Skeletal muscle satellite cell (primary cell): ENCODE measurements at regions not wholly inside any gene's neighbourhood (a gene's known extent, or its start where the extent isn't known, plus 50 kb on each side); places are given as distances from the start of the nearest gene placed in this dataset.

Experiments
- H3K27me3 ChIP-seq: 2 replicates; pipeline ENCODE4 v1.7.0; 2013; ENCODE audit warnings: low read length; ENCODE audit not compliant: control insufficient read depth, insufficient read depth
- H3K36me3 ChIP-seq: 2 replicates; pipeline ENCODE4 v1.7.0; 2013; ENCODE audit warnings: mild to moderate bottlenecking, control low read depth, low read length; ENCODE audit not compliant: insufficient read depth
- H3K4me1 ChIP-seq: 2 replicates; pipeline ENCODE4 v1.7.0; 2013; ENCODE audit warnings: low read length; ENCODE audit not compliant: control insufficient read depth, insufficient read depth
- H3K4me2 ChIP-seq: 2 replicates; pipeline ENCODE4 v1.7.0; 2013; ENCODE audit warnings: mild to moderate bottlenecking, low read length
- H3K4me3 ChIP-seq: 2 replicates; pipeline ENCODE4 v1.7.0; 2013; ENCODE audit warnings: low read length
- H3K9ac ChIP-seq: 2 replicates; pipeline ENCODE4 v1.7.0; 2013; ENCODE audit warnings: mild to moderate bottlenecking, low read depth, low read length, moderate library complexity
- H3K9me3 ChIP-seq: replicated peaks from 2 replicates; pipeline ENCODE4 v1.7.0; 2013; ENCODE audit warnings: mild to moderate bottlenecking, control low read depth, low read length

DNA sequence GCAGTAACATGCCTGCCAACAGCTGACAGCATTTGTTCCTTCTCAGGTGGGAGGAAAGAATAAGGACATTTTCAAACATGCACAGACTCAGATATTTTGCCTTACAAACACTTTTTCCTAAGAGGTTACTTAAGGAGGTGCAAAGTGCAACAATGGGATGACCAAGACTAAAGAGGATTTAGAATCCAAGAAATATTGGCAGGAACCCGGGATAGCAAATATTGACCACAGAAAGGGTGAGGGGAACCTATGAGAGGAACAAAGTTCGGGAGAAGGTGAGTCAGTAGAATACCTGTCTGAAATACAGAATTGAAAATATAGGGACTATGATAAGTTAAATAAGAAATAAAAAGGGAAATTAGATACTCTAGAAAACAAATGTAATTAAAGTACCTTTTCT lies 321.9 kb upstream of the EMCN start:
- H3K4me3 ChIP-seq = no peak overlapping the region
- no peaks in the 10 kb centered on the region for H3K27me3 ChIP-seq
- no peak overlapping the region for H3K9ac ChIP-seq
- H3K36me3 ChIP-seq = no peaks in the 10 kb centered on the region
- no peaks in the 10 kb centered on the region for H3K4me1 ChIP-seq
- no peaks in the 10 kb centered on the region for H3K9me3 ChIP-seq
- H3K4me2 ChIP-seq = no peak overlapping the region

DNA sequence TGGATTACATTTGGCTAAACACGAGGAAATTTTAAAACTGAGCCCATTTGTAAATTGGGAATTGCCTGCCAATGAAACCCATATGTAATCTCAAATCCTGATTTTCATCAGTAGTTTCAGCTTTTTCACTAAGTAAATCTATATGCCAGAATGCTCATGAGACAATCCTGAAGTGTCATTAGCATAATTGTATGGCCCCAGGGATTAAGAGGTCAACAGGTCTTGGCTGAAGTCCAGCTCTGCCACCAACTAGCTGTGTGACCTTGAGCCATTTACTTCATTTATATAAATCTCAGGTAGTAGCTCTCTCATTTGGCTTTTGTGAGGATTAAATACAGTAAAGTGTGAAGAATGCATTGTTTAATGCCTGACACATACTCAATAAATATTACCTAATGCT lies 320.5 kb upstream of the EMCN start:
- Histone ChIP-seq H3K4me1 (no peaks in the 10 kb centered on the region), H3K9me3 (no peaks in the 10 kb centered on the region), H3K4me3 (no peak overlapping the region), H3K27me3 (no peaks in the 10 kb centered on the region), H3K36me3 (no peaks in the 10 kb centered on the region), H3K9ac (no peak overlapping the region), H3K4me2 (no peak overlapping the region)

DNA sequence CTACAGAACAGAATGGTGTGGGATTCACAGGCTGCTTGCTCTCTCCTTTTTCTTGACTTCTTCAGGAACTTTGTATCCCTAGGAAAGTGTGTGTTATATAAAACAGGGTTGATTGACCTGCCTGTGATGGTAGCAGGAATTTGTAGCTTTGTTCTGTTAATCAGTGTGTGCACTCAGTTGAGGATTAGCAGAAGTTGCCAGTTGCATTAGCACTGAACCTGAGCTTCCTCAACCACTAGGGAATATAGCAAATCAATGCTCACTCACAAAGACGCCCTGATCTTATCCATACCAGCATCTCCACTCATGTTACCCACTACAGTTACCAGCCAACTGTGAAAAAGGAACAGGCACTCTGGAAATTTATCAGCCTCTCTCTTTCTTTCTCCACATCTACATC lies 319.1 kb upstream of the EMCN start:
- Histone ChIP-seq H3K9me3 (no peaks in the 10 kb centered on the region), H3K36me3 (no peaks in the 10 kb centered on the region), H3K4me1 (no peaks in the 10 kb centered on the region), H3K9ac (no peak overlapping the region), H3K4me3 (no peak overlapping the region), H3K27me3 (no peaks in the 10 kb centered on the region), H3K4me2 (no peak overlapping the region)

DNA sequence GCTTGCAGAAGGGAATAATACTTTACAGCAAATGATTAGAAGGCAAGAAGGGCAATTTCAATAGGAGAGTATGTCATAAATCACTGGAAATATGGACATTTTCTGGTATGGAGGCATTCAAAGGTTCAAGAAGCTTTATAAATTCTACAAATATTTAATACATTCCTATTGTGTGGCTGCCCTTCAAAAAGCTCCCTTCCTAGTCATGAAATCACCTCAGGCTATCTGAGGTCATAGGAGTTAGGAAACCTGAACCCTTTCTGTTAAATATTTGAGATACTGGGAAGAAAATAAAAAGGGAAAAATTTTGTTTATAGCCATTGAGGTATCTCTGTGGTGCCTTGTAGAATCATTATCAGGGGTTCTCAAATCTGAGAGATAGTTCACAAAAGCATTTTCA lies 316.8 kb upstream of the EMCN start:
- Histone ChIP-seq H3K36me3 (no peaks in the 10 kb centered on the region), H3K9ac (no peak overlapping the region), H3K27me3 (no peaks in the 10 kb centered on the region), H3K4me2 (no peak overlapping the region), H3K4me3 (no peak overlapping the region), H3K4me1 (no peaks in the 10 kb centered on the region), H3K9me3 (no peaks in the 10 kb centered on the region)

DNA sequence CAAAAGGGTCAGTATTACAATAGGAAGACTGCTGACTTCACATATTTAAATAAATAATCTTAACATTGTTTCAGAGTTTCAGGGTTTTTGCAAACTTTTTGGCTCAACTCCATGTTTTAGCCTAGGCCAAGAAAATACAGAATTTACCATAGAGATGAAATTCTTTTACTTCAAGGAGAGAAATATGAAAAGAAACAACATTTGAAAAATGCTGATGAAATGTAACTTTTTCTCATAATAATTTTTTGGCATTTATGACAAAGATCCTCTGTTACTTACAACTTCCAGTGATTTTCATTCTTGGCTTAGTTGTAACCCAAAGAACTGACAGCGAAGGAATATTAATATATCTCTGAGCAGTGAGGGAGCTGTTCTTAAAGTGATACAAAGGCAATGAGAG lies 316.1 kb upstream of the EMCN start:
- no peaks in the 10 kb centered on the region for H3K36me3 ChIP-seq
- no peaks in the 10 kb centered on the region for H3K9me3 ChIP-seq
- H3K9ac ChIP-seq = no peak overlapping the region
- no peaks in the 10 kb centered on the region for H3K4me1 ChIP-seq
- no peak overlapping the region for H3K4me2 ChIP-seq
- H3K27me3 ChIP-seq = no peaks in the 10 kb centered on the region
- H3K4me3 ChIP-seq = no peak overlapping the region

DNA sequence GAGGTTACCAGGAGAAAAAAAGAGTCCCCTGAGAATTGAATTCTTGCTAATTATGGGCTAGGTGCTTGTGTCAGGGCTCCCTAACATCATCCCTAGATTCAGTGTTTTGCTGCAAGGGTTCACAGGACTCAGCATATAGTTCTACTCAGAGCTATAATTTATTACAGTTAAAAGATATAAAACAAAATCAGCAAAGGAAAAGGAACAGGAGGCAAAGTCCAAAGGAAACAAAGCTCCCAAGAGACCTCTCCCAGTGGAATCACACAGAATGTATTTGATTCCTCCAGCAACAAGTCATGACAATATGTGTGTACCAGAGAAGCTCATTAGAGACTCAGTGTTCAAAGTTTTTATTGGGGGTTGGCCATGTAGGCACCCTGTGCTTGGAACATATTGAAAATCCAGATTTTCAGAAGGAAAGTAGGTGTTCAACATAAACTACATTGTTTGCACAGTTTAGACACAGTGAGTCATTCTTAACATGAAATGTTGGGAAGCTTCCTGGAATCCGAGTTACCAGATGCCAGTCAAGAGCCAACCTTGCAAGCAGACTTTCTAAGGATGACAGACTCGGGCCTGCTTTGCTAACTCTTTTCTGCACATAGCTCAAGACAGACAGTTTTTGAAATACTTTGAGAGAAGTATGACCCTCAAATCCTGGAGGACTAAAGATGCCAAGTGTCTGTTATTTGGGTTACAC lies 311.3 kb upstream of the EMCN start:
- H3K4me2 ChIP-seq = no peak overlapping the region
- H3K9me3 ChIP-seq = no peaks in the 10 kb centered on the region
- H3K36me3 ChIP-seq = no peaks in the 10 kb centered on the region
- no peak overlapping the region for H3K4me3 ChIP-seq
- H3K4me1 ChIP-seq = no peaks in the 10 kb centered on the region
- no peaks in the 10 kb centered on the region for H3K27me3 ChIP-seq
- H3K9ac ChIP-seq = no peak overlapping the region

DNA sequence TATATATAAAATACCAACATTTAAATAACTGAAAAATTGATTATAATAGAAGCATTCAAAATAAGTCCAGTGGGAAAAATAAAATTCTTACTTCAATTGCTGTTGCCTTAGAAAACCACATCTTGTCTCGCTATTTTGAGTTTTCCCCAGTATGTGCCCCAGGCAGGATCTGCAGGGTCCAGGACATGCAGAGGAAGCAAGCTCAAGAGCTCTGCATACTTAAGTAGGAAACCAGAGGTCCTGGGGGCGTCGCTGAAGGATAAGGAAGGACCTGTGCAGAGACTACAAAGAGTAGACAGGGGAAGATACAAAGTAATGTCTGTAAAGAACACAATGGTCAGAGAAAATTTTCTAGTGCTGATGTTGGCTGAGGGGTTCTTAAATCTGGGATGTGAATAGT lies 310.5 kb upstream of the EMCN start:
- H3K4me1 ChIP-seq = peaks cover 2% of the 10 kb centered on the region
- no peak overlapping the region for H3K9ac ChIP-seq
- H3K36me3 ChIP-seq = no peaks in the 10 kb centered on the region
- no peak overlapping the region for H3K4me3 ChIP-seq
- no peak overlapping the region for H3K4me2 ChIP-seq
- H3K9me3 ChIP-seq = no peaks in the 10 kb centered on the region
- no peaks in the 10 kb centered on the region for H3K27me3 ChIP-seq

DNA sequence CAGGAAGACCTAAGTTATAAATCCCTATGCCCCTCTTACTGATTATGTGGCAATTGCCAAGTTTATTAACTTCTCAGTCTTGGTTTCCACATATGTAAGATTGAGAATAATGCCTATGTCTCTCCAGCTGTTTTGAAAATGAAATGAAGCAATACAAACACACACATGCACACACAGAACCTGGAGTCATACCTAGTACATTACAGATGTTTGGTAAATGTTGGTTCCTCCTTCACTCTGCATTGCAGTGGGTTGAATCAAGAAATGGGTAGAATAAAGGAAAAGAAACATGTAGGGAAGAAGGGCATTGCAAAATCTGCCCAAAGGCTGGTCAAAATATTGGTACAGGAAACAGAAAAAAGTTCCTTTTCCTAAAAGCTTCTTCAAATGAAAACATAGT lies 309.9 kb upstream of the EMCN start:
- Histone ChIP-seq H3K36me3 (no peaks in the 10 kb centered on the region), H3K27me3 (no peaks in the 10 kb centered on the region), H3K9ac (no peak overlapping the region), H3K9me3 (no peaks in the 10 kb centered on the region), H3K4me3 (no peak overlapping the region), H3K4me2 (no peak overlapping the region), H3K4me1 (peaks cover 5% of the 10 kb centered on the region)

DNA sequence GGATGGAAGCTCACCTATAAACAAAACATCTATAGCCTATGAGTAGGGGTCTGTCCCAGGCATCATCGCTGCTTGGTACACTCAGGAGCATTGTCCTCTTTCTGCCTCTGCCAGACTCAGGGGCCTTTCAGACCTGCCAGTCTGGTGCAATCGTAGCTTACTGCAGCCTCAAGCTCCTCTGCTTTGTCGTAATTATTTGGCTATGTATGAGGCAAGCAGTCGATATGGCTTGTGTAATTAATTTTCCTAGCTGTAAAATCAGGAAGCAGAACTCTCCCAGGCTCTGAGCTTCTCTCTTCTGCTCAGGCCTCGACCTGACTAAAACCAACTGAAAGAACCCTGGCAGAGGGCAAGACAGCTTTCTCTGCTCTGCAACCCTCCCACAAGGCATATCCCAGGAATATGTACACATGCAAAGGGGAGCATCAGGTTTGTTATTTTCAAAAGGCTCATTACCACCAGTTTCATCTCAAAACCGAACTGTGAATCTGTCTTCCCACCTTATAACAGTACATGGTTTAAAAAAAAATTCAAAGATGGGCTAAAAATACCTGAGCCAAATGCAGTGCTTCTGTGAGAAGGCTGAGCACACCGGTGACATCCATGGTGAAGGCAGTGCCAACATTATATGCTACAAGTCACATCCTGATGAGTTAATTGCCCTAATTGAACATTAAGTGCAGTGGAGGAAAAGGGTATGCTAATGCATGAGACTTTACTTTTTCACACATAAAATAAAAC lies 309.2 kb upstream of the EMCN start:
- H3K9ac ChIP-seq = no peak overlapping the region
- H3K9me3 ChIP-seq = no peaks in the 10 kb centered on the region
- H3K36me3 ChIP-seq = no peaks in the 10 kb centered on the region
- H3K27me3 ChIP-seq = no peaks in the 10 kb centered on the region
- peaks cover 5% of the 10 kb centered on the region for H3K4me1 ChIP-seq
- no peak overlapping the region for H3K4me3 ChIP-seq
- H3K4me2 ChIP-seq = no peak overlapping the region

DNA sequence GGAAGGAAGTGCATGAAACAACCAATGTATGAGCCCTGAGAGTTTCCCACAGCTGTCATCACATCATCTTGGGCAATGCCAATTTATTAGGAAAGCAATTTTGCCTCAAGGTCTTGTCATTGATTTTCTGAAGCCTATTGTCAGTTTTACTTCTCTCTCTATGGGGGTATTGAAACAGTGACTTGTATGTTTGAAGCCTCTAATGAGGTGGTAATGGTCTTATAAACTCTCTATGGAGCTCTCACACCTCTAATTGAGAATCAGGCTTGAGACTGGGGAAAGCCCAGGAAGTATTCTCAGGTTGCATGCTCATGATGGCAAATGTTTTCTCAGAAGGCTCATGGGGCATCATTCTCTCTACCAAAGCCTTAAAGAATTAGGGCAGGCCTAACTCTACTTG lies 308.2 kb upstream of the EMCN start:
- Histone ChIP-seq H3K9me3 (no peaks in the 10 kb centered on the region), H3K9ac (no peak overlapping the region), H3K4me1 (peaks cover 5% of the 10 kb centered on the region), H3K4me3 (no peak overlapping the region), H3K36me3 (no peaks in the 10 kb centered on the region), H3K27me3 (no peaks in the 10 kb centered on the region), H3K4me2 (no peak overlapping the region)

DNA sequence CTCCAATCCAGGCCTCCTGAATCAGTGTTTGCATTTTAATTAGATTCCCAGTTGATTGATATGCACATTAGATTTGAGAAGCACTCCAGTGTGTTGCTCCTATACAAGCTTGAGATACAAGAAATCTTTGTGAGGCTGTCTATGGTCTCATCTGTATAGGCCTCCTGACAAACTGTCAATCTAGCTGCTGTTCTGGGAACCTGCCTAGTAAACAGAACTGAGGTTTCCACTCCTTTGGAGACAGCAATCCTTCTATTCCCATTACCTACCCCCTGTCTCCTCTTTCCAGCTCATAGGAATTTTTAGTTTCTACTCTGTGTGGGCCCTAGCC lies 306.1 kb upstream of the EMCN start:
- H3K9ac ChIP-seq = no peak overlapping the region
- no peak overlapping the region for H3K4me2 ChIP-seq
- H3K27me3 ChIP-seq = no peaks in the 10 kb centered on the region
- no peak overlapping the region for H3K4me3 ChIP-seq
- no peaks in the 10 kb centered on the region for H3K9me3 ChIP-seq
- H3K4me1 ChIP-seq = peaks cover 5% of the 10 kb centered on the region
- no peaks in the 10 kb centered on the region for H3K36me3 ChIP-seq
